Hematopoietic multipotent progenitor cell treated with erythropoietin and hydrocortisone succinate and interleukin-3 and kit ligand, for 4 days (in vitro differentiated cells): ENCODE measurements at regions not wholly inside any gene's neighbourhood (a gene's known extent, or its start where the extent isn't known, plus 50 kb on each side); places are given as distances from the start of the nearest gene placed in this dataset.
"Not testable (repeated sequence)": the region's sequence is repeated elsewhere in the genome, so short reads cannot be mapped to it uniquely, and the experiment has no call there.

ENCODE experiments used
- DNase-seq: peaks from one replicate; pipeline ENCODE4 v3.0.0-alpha.2; 2015

GRCh38 chr20:29120575-29120974 lies 2136.9 kb upstream of the DEFB115 start:
- DNase-seq: not testable (repeated sequence)

GRCh38 chr20:29122784-29123183 lies 2134.7 kb upstream of the DEFB115 start:
- not testable (repeated sequence) for DNase-seq

GRCh38 chr20:29123861-29124260 lies 2133.6 kb upstream of the DEFB115 start:
- DNase-seq: no peak
